ENCODE measurements at regions not wholly inside any gene's neighbourhood (a gene's known extent, or its start where the extent isn't known, plus 50 kb on each side); places are given as distances from the start of the nearest gene placed in this dataset.
"Not testable (repeated sequence)": the region's sequence is repeated elsewhere in the genome, so short reads cannot be mapped to it uniquely, and the experiment has no call there.

- TF ChIP-seq GABPA (IDR thresholded peaks at IDR 0.05 in 1 of 2, conservative IDR thresholded peaks at IDR 0.05 in 1 of 2), result no peak
- DNase-seq (ENCODE audit: low spot score), result no peak
- 74% methylated on average over 2 of the region's 2 CpGs for WGBS
- Histone ChIP-seq H3K4me1 (ENCODE audit: control insufficient read depth in 4 of 4, insufficient read depth in 4 of 4, low read length in 3 of 4) (peaks cover 0 to 10% (median 2%) of the 10 kb centered on the region in 4 donors), H3K27me3 (ENCODE audit: control insufficient read depth in 4 of 4, insufficient read depth in 4 of 4, low read length in 3 of 4) (no peaks in the 10 kb centered on the region), H3K4me3 (ENCODE audit: low read depth in 1 of 3, low read length in 3 of 3) (no peak overlapping the region), H3K9me3 (ENCODE audit: control insufficient read depth in 4 of 4, low read length in 3 of 4) (no peaks in the 10 kb centered on the region), H3K9ac (ENCODE audit: low read depth in 1 of 2, low read length in 2 of 2) (no peak overlapping the region), H3K27ac (ENCODE audit: low read depth in 1 of 2, low read length in 2 of 2) (no peak overlapping the region), H3K36me3 (ENCODE audit: control insufficient read depth in 4 of 4, insufficient read depth in 3 of 4, low read depth in 1 of 4, low read length in 3 of 4) (no peaks in the 10 kb centered on the region)
These were observed 355.5 kb upstream of the ROPN1 start for GRCh38 chr3:124347418-124347817.

- not testable (repeated sequence) for DNase-seq (ENCODE audit: low spot score); H3K27ac ChIP-seq (ENCODE audit: low read depth in 1 of 2, low read length in 2 of 2); H3K27me3 ChIP-seq (ENCODE audit: control insufficient read depth in 4 of 4, insufficient read depth in 4 of 4, low read length in 3 of 4); H3K9me3 ChIP-seq (ENCODE audit: control insufficient read depth in 4 of 4, low read length in 3 of 4); H3K4me3 ChIP-seq (ENCODE audit: low read depth in 1 of 3, low read length in 3 of 3); H3K9ac ChIP-seq (ENCODE audit: low read depth in 1 of 2, low read length in 2 of 2); H3K36me3 ChIP-seq (ENCODE audit: control insufficient read depth in 4 of 4, insufficient read depth in 3 of 4, low read depth in 1 of 4, low read length in 3 of 4)
- peaks cover 0 to 10% (median 2%) of the 10 kb centered on the region in 4 donors for H3K4me1 ChIP-seq (ENCODE audit: control insufficient read depth in 4 of 4, insufficient read depth in 4 of 4, low read length in 3 of 4)
- 97% methylated on average over 5 of the region's 5 CpGs for WGBS
These were observed 356.6 kb upstream of the ROPN1 start for GRCh38 chr3:124348555-124348954.

- no peak overlapping the region for H3K27ac ChIP-seq (ENCODE audit: low read depth in 1 of 2, low read length in 2 of 2)
- H3K4me1 ChIP-seq (ENCODE audit: control insufficient read depth in 4 of 4, insufficient read depth in 4 of 4, low read length in 3 of 4), result no peaks in the 10 kb centered on the region
- H3K36me3 ChIP-seq (ENCODE audit: control insufficient read depth in 4 of 4, insufficient read depth in 3 of 4, low read depth in 1 of 4, low read length in 3 of 4), result no peaks in the 10 kb centered on the region
- H3K4me3 ChIP-seq (ENCODE audit: low read depth in 1 of 3, low read length in 3 of 3), result no peak overlapping the region
- no peak overlapping the region for H3K9ac ChIP-seq (ENCODE audit: low read depth in 1 of 2, low read length in 2 of 2)
- no peaks in the 10 kb centered on the region for H3K9me3 ChIP-seq (ENCODE audit: control insufficient read depth in 4 of 4, low read length in 3 of 4)
- H3K27me3 ChIP-seq (ENCODE audit: control insufficient read depth in 4 of 4, insufficient read depth in 4 of 4, low read length in 3 of 4), result no peaks in the 10 kb centered on the region
- TF ChIP-seq YY1 (IDR thresholded peaks at IDR 0.05) (peak; percentile 38), FOXA1 (IDR thresholded peaks at IDR 0.05) (no peak), HNF4A (conservative IDR thresholded peaks at IDR 0.05) (no peak), CTCF (IDR thresholded peaks at IDR 0.05; ENCODE audit: low read depth, low read length, missing input control) (peak; percentile 79), RAD21 (IDR thresholded peaks at IDR 0.05) (peak; percentile 97 to 98), JUND (IDR thresholded peaks at IDR 0.05) (no peak), SP1 (IDR thresholded peaks at IDR 0.05) (no peak)
- WGBS, result 60% methylated on average over 4 of the region's 4 CpGs
- no peak for DNase-seq (ENCODE audit: low spot score)
These were observed 359.7 kb upstream of the ROPN1 start for GRCh38 chr3:124351430-124352148.

- Histone ChIP-seq H3K9ac (ENCODE audit: low read depth in 1 of 2, low read length in 2 of 2) (no peak overlapping the region), H3K4me1 (ENCODE audit: control insufficient read depth in 4 of 4, insufficient read depth in 4 of 4, low read length in 3 of 4) (no peaks in the 10 kb centered on the region), H3K9me3 (ENCODE audit: control insufficient read depth in 4 of 4, low read length in 3 of 4) (no peaks in the 10 kb centered on the region), H3K36me3 (ENCODE audit: control insufficient read depth in 4 of 4, insufficient read depth in 3 of 4, low read depth in 1 of 4, low read length in 3 of 4) (no peaks in the 10 kb centered on the region), H3K27me3 (ENCODE audit: control insufficient read depth in 4 of 4, insufficient read depth in 4 of 4, low read length in 3 of 4) (no peaks in the 10 kb centered on the region), H3K4me3 (ENCODE audit: low read depth in 1 of 3, low read length in 3 of 3) (no peak overlapping the region), H3K27ac (ENCODE audit: low read depth in 1 of 2, low read length in 2 of 2) (no peak overlapping the region)
- DNase-seq (ENCODE audit: low spot score), result no peak
- TF ChIP-seq SP1 (IDR thresholded peaks at IDR 0.05) (no peak), FOXA1 (IDR thresholded peaks at IDR 0.05) (no peak)
- 93% methylated on average over 3 of the region's 3 CpGs for WGBS
These were observed 360.2 kb upstream of the ROPN1 start for GRCh38 chr3:124352149-124352539.

Data from liver (tissue), 8 donors.